Loucy (cell line): ENCODE measurements at regions not wholly inside any gene's neighbourhood (a gene's known extent, or its start where the extent isn't known, plus 50 kb on each side); places are given as distances from the start of the nearest gene placed in this dataset.

Source experiments
- EZH2phosphoT487 ChIP-seq: fragments of 200-600 bp; IDR thresholded peaks from 2 replicates; pipeline ENCODE4 v1.6.1; 2018; ENCODE audit warnings: antibody characterized with exemption, mild to moderate bottlenecking, moderate library complexity, borderline replicate concordance
- TF ChIP-seq, protein P1 (sequence below): fragments of 200-600 bp; sonication (generic); conservative IDR thresholded peaks from 2 replicates; pipeline ENCODE4 v1.5.1; 2014; ENCODE audit warnings: mild to moderate bottlenecking, antibody characterized with exemption, low read length

DNA sequence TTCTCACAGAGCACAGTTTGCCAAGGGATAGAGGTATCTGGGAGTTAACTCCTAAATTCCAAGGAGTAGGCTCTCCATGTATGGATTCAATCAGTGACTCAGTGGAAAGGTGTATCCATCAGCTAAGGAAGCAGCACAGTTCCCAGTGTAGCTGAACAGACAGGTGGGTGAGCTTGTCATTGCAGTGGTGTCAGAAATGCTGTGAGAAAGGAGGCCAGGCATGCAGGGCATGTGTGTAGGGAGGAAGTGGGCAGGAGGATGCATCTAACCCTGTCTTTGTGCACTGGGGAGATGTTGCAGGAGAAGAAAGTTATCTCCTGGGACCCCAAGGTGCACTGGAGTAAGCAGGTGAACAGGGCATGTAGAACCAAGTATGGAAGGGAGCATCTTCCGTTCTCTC lies 539.0 kb downstream of the VRK1 start:
- TF ChIP-seq EZH2phosphoT487 = no peak
- TF ChIP-seq, protein P1, sequence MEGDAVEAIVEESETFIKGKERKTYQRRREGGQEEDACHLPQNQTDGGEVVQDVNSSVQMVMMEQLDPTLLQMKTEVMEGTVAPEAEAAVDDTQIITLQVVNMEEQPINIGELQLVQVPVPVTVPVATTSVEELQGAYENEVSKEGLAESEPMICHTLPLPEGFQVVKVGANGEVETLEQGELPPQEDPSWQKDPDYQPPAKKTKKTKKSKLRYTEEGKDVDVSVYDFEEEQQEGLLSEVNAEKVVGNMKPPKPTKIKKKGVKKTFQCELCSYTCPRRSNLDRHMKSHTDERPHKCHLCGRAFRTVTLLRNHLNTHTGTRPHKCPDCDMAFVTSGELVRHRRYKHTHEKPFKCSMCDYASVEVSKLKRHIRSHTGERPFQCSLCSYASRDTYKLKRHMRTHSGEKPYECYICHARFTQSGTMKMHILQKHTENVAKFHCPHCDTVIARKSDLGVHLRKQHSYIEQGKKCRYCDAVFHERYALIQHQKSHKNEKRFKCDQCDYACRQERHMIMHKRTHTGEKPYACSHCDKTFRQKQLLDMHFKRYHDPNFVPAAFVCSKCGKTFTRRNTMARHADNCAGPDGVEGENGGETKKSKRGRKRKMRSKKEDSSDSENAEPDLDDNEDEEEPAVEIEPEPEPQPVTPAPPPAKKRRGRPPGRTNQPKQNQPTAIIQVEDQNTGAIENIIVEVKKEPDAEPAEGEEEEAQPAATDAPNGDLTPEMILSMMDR = no peak
